B cell (primary cell): ENCODE measurements at regions not wholly inside any gene's neighbourhood (a gene's known extent, or its start where the extent isn't known, plus 50 kb on each side); places are given as distances from the start of the nearest gene placed in this dataset.
"Not testable (repeated sequence)": the region's sequence is repeated elsewhere in the genome, so short reads cannot be mapped to it uniquely, and the experiment has no call there.

Source experiments
- ATAC-seq: fragments of 200-7000 bp; cut with Tn5 transposase; one replicate; pipeline ENCODE4 v1.10.0; 2021; ENCODE audit warnings: low read depth, mild to moderate bottlenecking, moderate number of reproducible peaks, moderate library complexity
- CTCF ChIA-PET: fragments of 350-600 bp; sonication (Branson Sonifier 250); formaldehyde crosslinking; loops from one replicate; lab custom pipeline; 2021; ENCODE audit warnings: antibody characterized with exemption, inconsistent platforms; lab: Charles Lee
- POLR2A ChIA-PET: fragments of 350-600 bp; sonication (Branson Sonifier 250); formaldehyde crosslinking; loops from one replicate; lab custom pipeline; 2021; ENCODE audit warnings: antibody characterized with exemption; lab: Charles Lee
- DNase-seq: peaks from one replicate; pipeline ENCODE4 v3.0.0; 2013
- H2AFZ ChIP-seq: 2 replicates; pipeline ENCODE4 v1.6.1; 2012; ENCODE audit warnings: mild to moderate bottlenecking, low read depth, low read length; ENCODE audit not compliant: insufficient read depth, poor library complexity, severe bottlenecking
- H3K27ac ChIP-seq, 2 donors: 1 replicate in 1 of 2; 2 replicates in 1 of 2; pipeline ENCODE4 v1.5.1; 2012 to 2013; ENCODE audit warnings: low read length in 2 of 2, mild to moderate bottlenecking in 2 of 2, moderate library complexity in 1 of 2
- H3K27me3 ChIP-seq, 4 experiments: fragments of 200-600 bp in 1 of 4; sonication (generic) in 1 of 4; replicated peaks in 1 of 4; 1 replicate in 2 of 4; 2 replicates in 2 of 4; pipeline versions ENCODE4 v1.6.1 to v1.7.0; 2013 to 2016; ENCODE audit warnings: low read length in 3 of 4, mild to moderate bottlenecking in 2 of 4, mixed read lengths in 1 of 4, moderate library complexity in 1 of 4; ENCODE audit not compliant: insufficient read depth in 4 of 4, control insufficient read depth in 3 of 4; ENCODE audit errors: control extremely low read depth in 1 of 4
- H3K36me3 ChIP-seq, 2 experiments: replicated peaks in 1 of 2; 1 replicate in 1 of 2; 2 replicates in 1 of 2; pipeline versions ENCODE4 v1.6.1 to v1.7.1; 2013; ENCODE audit warnings: low read length in 1 of 2; ENCODE audit not compliant: insufficient read depth in 2 of 2, control insufficient read depth in 1 of 2; ENCODE audit errors: control extremely low read depth in 1 of 2, extremely low read depth in 1 of 2
- H3K4me1 ChIP-seq, 2 donors: fragments of 200-600 bp in 1 of 2; sonication (generic) in 1 of 2; 1 replicate in 1 of 2; 2 replicates in 1 of 2; pipeline versions ENCODE4 v1.5.1 to v1.6.1; 2013 to 2017; ENCODE audit warnings: low read length in 2 of 2; ENCODE audit not compliant: control insufficient read depth in 2 of 2, insufficient read depth in 2 of 2
- H3K4me2 ChIP-seq: replicated peaks from 2 replicates; pipeline ENCODE3; 2012; ENCODE audit warnings: mild to moderate bottlenecking, low read depth, low read length; ENCODE audit not compliant: poor library complexity, severe bottlenecking
- H3K4me3 ChIP-seq, 5 experiments: fragments of 200-600 bp in 1 of 5; sonication (generic) in 1 of 5; 1 replicate in 3 of 5; 2 replicates in 2 of 5; pipeline versions ENCODE4 v1.5.1 to v1.7.0; 2011 to 2016; ENCODE audit warnings: low read length in 4 of 5, mild to moderate bottlenecking in 4 of 5, low read depth in 2 of 5, control low read depth in 1 of 5, moderate library complexity in 1 of 5; ENCODE audit not compliant: insufficient read depth in 1 of 5; ENCODE audit errors: control extremely low read depth in 1 of 5, extremely low read depth in 1 of 5
- H3K79me2 ChIP-seq: fragments of 200-600 bp; sonication (generic); one replicate; pipeline ENCODE4 v1.6.0; 2016; ENCODE audit warnings: low read length; ENCODE audit not compliant: control insufficient read depth, insufficient read depth
- H3K9ac ChIP-seq: fragments of 200-600 bp; sonication (generic); 2 replicates; pipeline ENCODE4 v1.6.1; 2017; ENCODE audit warnings: mild to moderate bottlenecking, low read length, moderate library complexity
- H3K9me3 ChIP-seq, 3 donors: one replicate each; pipeline versions ENCODE4 v1.6.1 to v1.7.1; 2013; ENCODE audit warnings: low read length in 2 of 3; ENCODE audit not compliant: control insufficient read depth in 2 of 3, insufficient read depth in 1 of 3; ENCODE audit errors: control extremely low read depth in 1 of 3
- H4K20me1 ChIP-seq: 2 replicates; pipeline ENCODE4 v1.6.0; 2012; ENCODE audit warnings: mild to moderate bottlenecking, low read length; ENCODE audit not compliant: insufficient read depth, control insufficient read depth, poor library complexity, severe bottlenecking
- H3K27ac Mint-ChIP-seq: one replicate; pipeline ENCODE4 v1.8.0; 2021; ENCODE audit warnings: mixed read lengths
- H3K27me3 Mint-ChIP-seq: one replicate; pipeline ENCODE4 v1.8.0; 2021; ENCODE audit warnings: mixed read lengths
- H3K4me1 Mint-ChIP-seq: one replicate; pipeline ENCODE4 v1.8.0; 2021; ENCODE audit warnings: mixed read lengths
- H3K4me3 Mint-ChIP-seq: one replicate; pipeline ENCODE4 v1.8.0; 2021; ENCODE audit warnings: mixed read lengths
- H3K9me3 Mint-ChIP-seq: one replicate; pipeline ENCODE4 v1.8.0; 2022; ENCODE audit warnings: mixed read lengths; ENCODE audit not compliant: insufficient read depth
- EZH2 ChIP-seq: IDR thresholded peaks from 2 replicates; pipeline ENCODE4 v1.6.1; 2012; ENCODE audit warnings: borderline replicate concordance, low read depth, mild to moderate bottlenecking, moderate library complexity, low read length; ENCODE audit not compliant: insufficient read depth, poor library complexity, severe bottlenecking
- WGBS: methylation state at CpG from one replicate; pipeline ENCODE4 v1.1.5; 2013; ENCODE audit warnings: missing lambda C conversion rate; ENCODE audit not compliant: insufficient coverage; 5-methylcytosine and 5-hydroxymethylcytosine counted together
- intact Hi-C: fragments of 100-400 bp; cut with micrococcal nuclease; formaldehyde crosslinking; loops from one replicate; pipeline ENCODE4 v1.10.0; 2022
- TF ChIP-seq, protein P1 (sequence below): fragments of 200-600 bp; IDR thresholded peaks from one replicate; pipeline ENCODE4 v1.8.0; 2022; ENCODE audit warnings: antibody characterized with exemption, mild to moderate bottlenecking

DNA sequence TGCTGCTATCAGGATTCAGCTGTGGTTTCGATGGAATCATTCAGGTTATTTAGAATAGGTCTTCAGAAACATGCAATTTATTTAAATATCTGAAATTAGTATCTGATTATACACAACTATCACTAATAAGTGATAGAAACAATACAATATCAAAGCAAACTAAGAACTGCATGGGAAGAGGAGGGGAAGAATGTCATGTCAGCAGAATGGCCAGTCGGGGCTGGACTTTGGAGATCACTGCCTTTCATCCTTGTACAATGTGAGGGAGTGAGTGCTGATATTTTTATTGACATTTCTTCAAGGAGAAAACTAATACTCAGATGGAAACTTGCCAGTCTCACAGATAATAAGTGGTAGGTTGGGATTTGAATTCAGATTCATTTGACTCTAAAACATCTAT, 224.0 kb upstream of the LINC00305 start:
- ChIA-PET POLR2A (no interaction called here), CTCF (no interaction called here)
- H3K9ac ChIP-seq, result no peak overlapping the region
- intact Hi-C loops, result no loop called here
- no peaks in the 10 kb centered on the region for H4K20me1 ChIP-seq
- H3K4me3 ChIP-seq, result no peak overlapping the region
- Mint-ChIP-seq H3K9me3 (no peaks in the 10 kb centered on the region), H3K27me3 (no peaks in the 10 kb centered on the region), H3K4me3 (no peak overlapping the region), H3K27ac (no peak overlapping the region), H3K4me1 (no peaks in the 10 kb centered on the region)
- no peak for ATAC-seq
- H3K4me2 ChIP-seq, result no peak overlapping the region
- peaks cover 0 to 1% (median 0%) of the 10 kb centered on the region in 3 donors for H3K9me3 ChIP-seq
- H3K27me3 ChIP-seq, result no peaks in the 10 kb centered on the region
- H3K79me2 ChIP-seq, result no peaks in the 10 kb centered on the region
- no peak overlapping the region for H2AFZ ChIP-seq
- DNase-seq, result no peak
- TF ChIP-seq, protein P1, sequence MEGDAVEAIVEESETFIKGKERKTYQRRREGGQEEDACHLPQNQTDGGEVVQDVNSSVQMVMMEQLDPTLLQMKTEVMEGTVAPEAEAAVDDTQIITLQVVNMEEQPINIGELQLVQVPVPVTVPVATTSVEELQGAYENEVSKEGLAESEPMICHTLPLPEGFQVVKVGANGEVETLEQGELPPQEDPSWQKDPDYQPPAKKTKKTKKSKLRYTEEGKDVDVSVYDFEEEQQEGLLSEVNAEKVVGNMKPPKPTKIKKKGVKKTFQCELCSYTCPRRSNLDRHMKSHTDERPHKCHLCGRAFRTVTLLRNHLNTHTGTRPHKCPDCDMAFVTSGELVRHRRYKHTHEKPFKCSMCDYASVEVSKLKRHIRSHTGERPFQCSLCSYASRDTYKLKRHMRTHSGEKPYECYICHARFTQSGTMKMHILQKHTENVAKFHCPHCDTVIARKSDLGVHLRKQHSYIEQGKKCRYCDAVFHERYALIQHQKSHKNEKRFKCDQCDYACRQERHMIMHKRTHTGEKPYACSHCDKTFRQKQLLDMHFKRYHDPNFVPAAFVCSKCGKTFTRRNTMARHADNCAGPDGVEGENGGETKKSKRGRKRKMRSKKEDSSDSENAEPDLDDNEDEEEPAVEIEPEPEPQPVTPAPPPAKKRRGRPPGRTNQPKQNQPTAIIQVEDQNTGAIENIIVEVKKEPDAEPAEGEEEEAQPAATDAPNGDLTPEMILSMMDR, result no peak
- TF ChIP-seq EZH2, result no peak
- H3K27ac ChIP-seq, result no peak overlapping the region
- no peaks in the 10 kb centered on the region for H3K36me3 ChIP-seq
- WGBS, result 80% methylated on average over 1 of the region's 2 CpGs
- no peaks in the 10 kb centered on the region for H3K4me1 ChIP-seq

DNA sequence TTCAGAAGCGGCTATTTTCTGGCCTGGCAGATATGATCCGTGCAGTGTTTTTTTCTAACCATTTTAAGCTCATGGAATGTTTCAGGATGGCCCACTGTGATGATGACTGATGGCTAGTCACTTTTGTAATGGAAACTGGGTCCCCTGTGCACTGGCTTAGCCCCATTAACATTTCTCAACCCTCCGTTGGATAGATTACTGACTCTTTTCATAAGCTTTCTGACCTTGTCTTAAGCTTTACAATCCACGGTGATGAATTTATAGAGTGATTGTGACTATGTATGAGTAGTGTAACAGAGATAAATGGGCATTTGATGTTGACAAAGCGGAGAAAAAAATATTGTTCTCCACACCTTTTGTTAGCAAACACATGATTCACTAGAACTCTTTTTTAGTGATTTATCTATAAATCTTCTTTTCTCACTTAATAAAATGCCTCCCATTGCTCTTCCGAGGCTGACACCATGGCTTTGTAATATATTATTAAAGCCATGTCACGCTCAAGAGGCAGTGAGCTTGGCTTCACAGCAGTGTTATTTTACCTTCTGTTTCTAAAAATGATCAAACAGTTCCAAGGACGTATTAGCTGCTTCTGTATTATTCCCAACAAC, 221.0 kb upstream of the LINC00305 start:
- H3K4me3 ChIP-seq, intact Hi-C loops, H4K20me1 ChIP-seq, ATAC-seq, CTCF ChIA-PET, H3K4me1 ChIP-seq, POLR2A ChIA-PET, H3K4me3 Mint-ChIP-seq, H3K9me3 Mint-ChIP-seq, H3K9ac ChIP-seq, H2AFZ ChIP-seq, H3K4me2 ChIP-seq, DNase-seq, H3K27me3 Mint-ChIP-seq, H3K4me1 Mint-ChIP-seq, H3K79me2 ChIP-seq, H3K9me3 ChIP-seq, H3K27ac ChIP-seq, H3K36me3 ChIP-seq, H3K27ac Mint-ChIP-seq, H3K27me3 ChIP-seq: not testable (repeated sequence)
- WGBS, result no CpG with 5 or more reads among the region's 8 CpGs
